ENCODE measurements at regions not wholly inside any gene's neighbourhood (a gene's known extent, or its start where the extent isn't known, plus 50 kb on each side); places are given as distances from the start of the nearest gene placed in this dataset.

DNA sequence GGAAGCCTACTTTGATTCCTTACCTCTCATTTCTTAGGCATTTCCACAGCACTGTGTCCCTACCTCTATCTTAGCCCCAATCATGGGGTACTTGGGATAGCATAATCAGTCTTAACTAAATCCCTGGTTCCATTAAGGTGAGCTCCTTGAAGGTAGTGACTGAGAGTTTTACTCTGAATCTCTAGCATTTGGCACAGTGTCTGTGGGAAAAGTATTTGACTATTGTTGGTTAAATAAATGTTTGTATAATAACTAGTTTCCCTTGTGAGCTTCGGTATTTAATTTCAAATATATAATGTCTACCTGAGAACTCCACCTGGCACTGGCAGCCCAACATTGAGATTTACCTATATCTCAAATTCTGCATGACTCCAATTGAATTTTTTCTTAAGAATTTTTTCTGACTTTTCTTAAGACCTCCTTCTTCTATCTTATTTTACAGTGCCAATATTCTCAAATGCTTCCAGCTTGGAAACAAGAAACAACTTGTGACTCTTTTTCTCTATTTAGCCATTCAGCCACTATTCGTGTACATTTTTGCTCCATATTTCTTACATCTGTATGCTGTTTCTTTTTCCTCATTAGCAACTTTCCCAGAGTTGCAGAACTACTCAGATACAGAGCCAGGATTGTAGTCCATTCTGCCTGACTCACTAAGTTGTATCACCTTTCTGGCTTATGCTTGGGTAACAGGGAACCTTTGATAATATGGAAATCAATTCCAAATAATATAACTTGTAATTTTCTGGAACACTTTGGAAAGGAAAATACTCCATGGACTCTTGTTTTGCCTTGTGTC lies 214.0 kb upstream of the NT5C1B start:
- TF ChIP-seq ZBTB4 (CRISPR knock-in tag; IDR thresholded peaks at IDR 0.05; ENCODE audit: borderline replicate concordance) (no peak), POLR2G (IDR thresholded peaks at IDR 0.05; ENCODE audit: low read depth, low read length) (no peak), RELA (CRISPR knock-in tag; IDR thresholded peaks at IDR 0.05) (no peak), ARNT (IDR thresholded peaks at IDR 0.05) (no peak), CEBPZ (IDR thresholded peaks at IDR 0.05; ENCODE audit: low read length) (no peak), ATF1 (CRISPR knock-in tag; IDR thresholded peaks at IDR 0.05) (no peak)
- TF ChIP-seq, protein P1, sequence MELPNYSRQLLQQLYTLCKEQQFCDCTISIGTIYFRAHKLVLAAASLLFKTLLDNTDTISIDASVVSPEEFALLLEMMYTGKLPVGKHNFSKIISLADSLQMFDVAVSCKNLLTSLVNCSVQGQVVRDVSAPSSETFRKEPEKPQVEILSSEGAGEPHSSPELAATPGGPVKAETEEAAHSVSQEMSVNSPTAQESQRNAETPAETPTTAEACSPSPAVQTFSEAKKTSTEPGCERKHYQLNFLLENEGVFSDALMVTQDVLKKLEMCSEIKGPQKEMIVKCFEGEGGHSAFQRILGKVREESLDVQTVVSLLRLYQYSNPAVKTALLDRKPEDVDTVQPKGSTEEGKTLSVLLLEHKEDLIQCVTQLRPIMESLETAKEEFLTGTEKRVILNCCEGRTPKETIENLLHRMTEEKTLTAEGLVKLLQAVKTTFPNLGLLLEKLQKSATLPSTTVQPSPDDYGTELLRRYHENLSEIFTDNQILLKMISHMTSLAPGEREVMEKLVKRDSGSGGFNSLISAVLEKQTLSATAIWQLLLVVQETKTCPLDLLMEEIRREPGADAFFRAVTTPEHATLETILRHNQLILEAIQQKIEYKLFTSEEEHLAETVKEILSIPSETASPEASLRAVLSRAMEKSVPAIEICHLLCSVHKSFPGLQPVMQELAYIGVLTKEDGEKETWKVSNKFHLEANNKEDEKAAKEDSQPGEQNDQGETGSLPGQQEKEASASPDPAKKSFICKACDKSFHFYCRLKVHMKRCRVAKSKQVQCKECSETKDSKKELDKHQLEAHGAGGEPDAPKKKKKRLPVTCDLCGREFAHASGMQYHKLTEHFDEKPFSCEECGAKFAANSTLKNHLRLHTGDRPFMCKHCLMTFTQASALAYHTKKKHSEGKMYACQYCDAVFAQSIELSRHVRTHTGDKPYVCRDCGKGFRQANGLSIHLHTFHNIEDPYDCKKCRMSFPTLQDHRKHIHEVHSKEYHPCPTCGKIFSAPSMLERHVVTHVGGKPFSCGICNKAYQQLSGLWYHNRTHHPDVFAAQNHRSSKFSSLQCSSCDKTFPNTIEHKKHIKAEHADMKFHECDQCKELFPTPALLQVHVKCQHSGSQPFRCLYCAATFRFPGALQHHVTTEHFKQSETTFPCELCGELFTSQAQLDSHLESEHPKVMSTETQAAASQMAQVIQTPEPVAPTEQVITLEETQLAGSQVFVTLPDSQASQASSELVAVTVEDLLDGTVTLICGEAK (IDR thresholded peaks at IDR 0.05): no peak
- TF ChIP-seq, protein P1 (CRISPR knock-in tag; IDR thresholded peaks at IDR 0.05): no peak
- TF ChIP-seq, protein P2, sequence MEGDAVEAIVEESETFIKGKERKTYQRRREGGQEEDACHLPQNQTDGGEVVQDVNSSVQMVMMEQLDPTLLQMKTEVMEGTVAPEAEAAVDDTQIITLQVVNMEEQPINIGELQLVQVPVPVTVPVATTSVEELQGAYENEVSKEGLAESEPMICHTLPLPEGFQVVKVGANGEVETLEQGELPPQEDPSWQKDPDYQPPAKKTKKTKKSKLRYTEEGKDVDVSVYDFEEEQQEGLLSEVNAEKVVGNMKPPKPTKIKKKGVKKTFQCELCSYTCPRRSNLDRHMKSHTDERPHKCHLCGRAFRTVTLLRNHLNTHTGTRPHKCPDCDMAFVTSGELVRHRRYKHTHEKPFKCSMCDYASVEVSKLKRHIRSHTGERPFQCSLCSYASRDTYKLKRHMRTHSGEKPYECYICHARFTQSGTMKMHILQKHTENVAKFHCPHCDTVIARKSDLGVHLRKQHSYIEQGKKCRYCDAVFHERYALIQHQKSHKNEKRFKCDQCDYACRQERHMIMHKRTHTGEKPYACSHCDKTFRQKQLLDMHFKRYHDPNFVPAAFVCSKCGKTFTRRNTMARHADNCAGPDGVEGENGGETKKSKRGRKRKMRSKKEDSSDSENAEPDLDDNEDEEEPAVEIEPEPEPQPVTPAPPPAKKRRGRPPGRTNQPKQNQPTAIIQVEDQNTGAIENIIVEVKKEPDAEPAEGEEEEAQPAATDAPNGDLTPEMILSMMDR (CRISPR knock-in tag; IDR thresholded peaks at IDR 0.05): no peak
